ENCODE measurements at regions not wholly inside any gene's neighbourhood (a gene's known extent, or its start where the extent isn't known, plus 50 kb on each side); places are given as distances from the start of the nearest gene placed in this dataset.

DNA sequence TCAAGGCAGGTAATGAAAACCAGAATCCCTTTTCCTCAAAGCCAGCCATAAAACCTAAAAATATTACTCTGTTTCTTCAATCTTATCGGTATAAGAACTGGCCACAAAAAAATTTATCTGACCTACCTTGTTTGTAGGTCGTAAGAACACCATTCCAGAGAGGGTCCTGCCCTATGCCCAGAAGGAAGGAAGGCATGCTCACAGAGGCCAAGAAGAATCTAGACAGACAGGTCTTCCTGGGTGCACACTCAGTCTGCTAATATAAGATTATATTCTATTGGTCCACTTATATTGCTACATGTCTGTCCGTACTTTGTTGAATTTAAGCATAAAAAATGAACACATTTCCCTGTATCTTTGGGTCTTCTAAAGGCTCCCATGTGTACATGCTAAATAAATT is 2136.1 kb upstream of the PCDH20 start:
- DNase-seq (ENCODE audit: low read depth) = no peak
- TF ChIP-seq, protein P1, sequence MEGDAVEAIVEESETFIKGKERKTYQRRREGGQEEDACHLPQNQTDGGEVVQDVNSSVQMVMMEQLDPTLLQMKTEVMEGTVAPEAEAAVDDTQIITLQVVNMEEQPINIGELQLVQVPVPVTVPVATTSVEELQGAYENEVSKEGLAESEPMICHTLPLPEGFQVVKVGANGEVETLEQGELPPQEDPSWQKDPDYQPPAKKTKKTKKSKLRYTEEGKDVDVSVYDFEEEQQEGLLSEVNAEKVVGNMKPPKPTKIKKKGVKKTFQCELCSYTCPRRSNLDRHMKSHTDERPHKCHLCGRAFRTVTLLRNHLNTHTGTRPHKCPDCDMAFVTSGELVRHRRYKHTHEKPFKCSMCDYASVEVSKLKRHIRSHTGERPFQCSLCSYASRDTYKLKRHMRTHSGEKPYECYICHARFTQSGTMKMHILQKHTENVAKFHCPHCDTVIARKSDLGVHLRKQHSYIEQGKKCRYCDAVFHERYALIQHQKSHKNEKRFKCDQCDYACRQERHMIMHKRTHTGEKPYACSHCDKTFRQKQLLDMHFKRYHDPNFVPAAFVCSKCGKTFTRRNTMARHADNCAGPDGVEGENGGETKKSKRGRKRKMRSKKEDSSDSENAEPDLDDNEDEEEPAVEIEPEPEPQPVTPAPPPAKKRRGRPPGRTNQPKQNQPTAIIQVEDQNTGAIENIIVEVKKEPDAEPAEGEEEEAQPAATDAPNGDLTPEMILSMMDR (conservative IDR thresholded peaks at IDR 0.05; ENCODE audit: low read depth, low read length) = no peak
- H3K4me3 ChIP-seq (ENCODE audit: low read depth, low read length) = no peak overlapping the region

DNA sequence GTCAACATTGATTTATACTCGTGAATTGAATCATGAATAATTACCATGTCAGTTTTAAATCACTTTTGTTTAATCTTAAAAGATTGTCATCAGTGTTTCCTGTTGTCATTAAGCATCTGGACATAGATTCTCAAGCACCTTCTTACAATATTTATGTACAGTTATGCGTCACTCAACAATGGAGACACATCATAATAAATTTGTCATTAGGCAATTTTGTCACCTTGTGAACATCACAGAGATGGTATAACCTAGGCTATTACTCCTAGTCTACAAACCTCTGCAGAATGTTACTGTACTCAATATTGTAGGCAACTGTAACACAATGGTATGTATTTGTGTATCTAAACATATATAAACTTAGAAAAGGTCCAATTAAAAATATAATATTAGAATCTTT is 2130.9 kb upstream of the PCDH20 start:
- TF ChIP-seq, protein P1 (conservative IDR thresholded peaks at IDR 0.05; ENCODE audit: low read depth, low read length) = no peak
- no peak overlapping the region for H3K4me3 ChIP-seq (ENCODE audit: low read depth, low read length)
- DNase-seq (ENCODE audit: low read depth) = no peak

GRCh38 chr13:63542770-63543169 is 2127.1 kb upstream of the PCDH20 start:
- TF ChIP-seq, protein P1 (conservative IDR thresholded peaks at IDR 0.05; ENCODE audit: low read depth, low read length) = no peak
- no peak overlapping the region for H3K4me3 ChIP-seq (ENCODE audit: low read depth, low read length)
- no peak for DNase-seq (ENCODE audit: low read depth)

DNA sequence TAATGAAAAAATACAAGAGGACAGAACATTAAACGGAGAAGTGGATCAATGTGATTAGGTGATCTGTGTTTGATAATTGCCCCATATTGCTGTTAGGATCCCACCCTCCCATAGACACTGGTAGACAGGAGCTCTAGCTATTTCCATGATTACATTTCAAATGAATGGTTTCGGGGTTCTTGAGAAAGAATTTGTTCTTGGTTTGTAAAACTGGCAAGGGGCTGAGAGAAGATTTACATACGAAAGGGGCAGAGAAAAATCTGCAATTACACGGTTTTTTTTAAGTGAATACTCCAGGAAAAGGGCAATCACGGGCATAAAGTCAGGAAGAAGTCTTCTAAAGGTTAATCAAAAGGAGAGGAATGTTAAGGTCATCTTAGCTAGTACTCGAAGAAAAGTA is 2125.7 kb upstream of the PCDH20 start:
- no peak for DNase-seq (ENCODE audit: low read depth)
- no peak overlapping the region for H3K4me3 ChIP-seq (ENCODE audit: low read depth, low read length)
- TF ChIP-seq, protein P1 (conservative IDR thresholded peaks at IDR 0.05; ENCODE audit: low read depth, low read length) = no peak

GRCh38 chr13:63540061-63540460 is 2124.4 kb upstream of the PCDH20 start:
- H3K4me3 ChIP-seq (ENCODE audit: low read depth, low read length) = no peak overlapping the region
- no peak for DNase-seq (ENCODE audit: low read depth)
- TF ChIP-seq, protein P1 (conservative IDR thresholded peaks at IDR 0.05; ENCODE audit: low read depth, low read length) = no peak

- TF ChIP-seq, protein P1 (conservative IDR thresholded peaks at IDR 0.05; ENCODE audit: low read depth, low read length) = no peak
- no peak overlapping the region for H3K4me3 ChIP-seq (ENCODE audit: low read depth, low read length)
- no peak for DNase-seq (ENCODE audit: low read depth)
Measured at GRCh38 chr13:63517371-63517770, 2101.7 kb upstream of the PCDH20 start.

GRCh38 chr13:63516124-63516523 is 2100.5 kb upstream of the PCDH20 start:
- TF ChIP-seq, protein P1 (conservative IDR thresholded peaks at IDR 0.05; ENCODE audit: low read depth, low read length) = no peak
- no peak for DNase-seq (ENCODE audit: low read depth)
- no peak overlapping the region for H3K4me3 ChIP-seq (ENCODE audit: low read depth, low read length)
